GM21786 (cell line): ENCODE measurements at regions not wholly inside any gene's neighbourhood (a gene's known extent, or its start where the extent isn't known, plus 50 kb on each side); places are given as distances from the start of the nearest gene placed in this dataset.
"Not testable (repeated sequence)": the region's sequence is repeated elsewhere in the genome, so short reads cannot be mapped to it uniquely, and the experiment has no call there.

Source experiments
- ATAC-seq: cut with Tn5 transposase; IDR thresholded peaks from one replicate; pipeline ENCODE4 v1.9.1; 2021; ENCODE audit not compliant: unreplicated experiment

- no peak for ATAC-seq
Observed at GRCh38 chr11:81339521-81339920, 1394.1 kb downstream of the FAM181B start.

GRCh38 chr11:81337756-81338155, 1395.9 kb downstream of the FAM181B start:
- ATAC-seq: no peak

- no peak for ATAC-seq
Observed at GRCh38 chr11:81332276-81332675, 1401.4 kb downstream of the FAM181B start.

GRCh38 chr11:81331611-81332235, 1401.9 kb downstream of the FAM181B start:
- ATAC-seq: no peak

GRCh38 chr11:81331088-81331487, 1402.6 kb downstream of the FAM181B start:
- no peak for ATAC-seq

- no peak for ATAC-seq
Observed at GRCh38 chr11:81303038-81303664, 1430.5 kb downstream of the FAM181B start.

- ATAC-seq: no peak
Observed at GRCh38 chr11:81301166-81301830, 1432.4 kb downstream of the FAM181B start.

- ATAC-seq: no peak
Observed at GRCh38 chr11:81286959-81287358, 1446.7 kb downstream of the FAM181B start.

GRCh38 chr11:81286550-81286949, 1447.1 kb downstream of the FAM181B start:
- ATAC-seq: no peak

- not testable (repeated sequence) for ATAC-seq
Observed at GRCh38 chr11:81280228-81280627, 1453.4 kb downstream of the FAM181B start.

- ATAC-seq: no peak
Observed at GRCh38 chr11:81278991-81279390, 1454.7 kb downstream of the FAM181B start.

GRCh38 chr11:81270686-81271085, 1463.0 kb downstream of the FAM181B start:
- no peak for ATAC-seq

- no peak for ATAC-seq
Observed at GRCh38 chr11:81267246-81267645, 1466.4 kb downstream of the FAM181B start.

GRCh38 chr11:81259471-81259870, 1474.2 kb downstream of the FAM181B start:
- no peak for ATAC-seq

- ATAC-seq: no peak
Observed at GRCh38 chr11:81255895-81256294, 1477.8 kb downstream of the FAM181B start.

GRCh38 chr11:81253244-81253643, 1480.4 kb downstream of the FAM181B start:
- no peak for ATAC-seq

GRCh38 chr11:81246941-81247340, 1486.7 kb downstream of the FAM181B start:
- ATAC-seq: no peak

GRCh38 chr11:81245791-81246190, 1487.9 kb downstream of the FAM181B start:
- no peak for ATAC-seq

GRCh38 chr11:81241672-81242275, 1491.9 kb downstream of the FAM181B start:
- no peak for ATAC-seq

- no peak for ATAC-seq
Observed at GRCh38 chr11:81237139-81237538, 1496.5 kb downstream of the FAM181B start.

GRCh38 chr11:81227409-81227808, 1506.3 kb downstream of the FAM181B start:
- not testable (repeated sequence) for ATAC-seq

- ATAC-seq: no peak
Observed at GRCh38 chr11:81224396-81224795, 1509.3 kb downstream of the FAM181B start.
